ENCODE measurements at regions not wholly inside any gene's neighbourhood (a gene's known extent, or its start where the extent isn't known, plus 50 kb on each side); places are given as distances from the start of the nearest gene placed in this dataset.

DNA sequence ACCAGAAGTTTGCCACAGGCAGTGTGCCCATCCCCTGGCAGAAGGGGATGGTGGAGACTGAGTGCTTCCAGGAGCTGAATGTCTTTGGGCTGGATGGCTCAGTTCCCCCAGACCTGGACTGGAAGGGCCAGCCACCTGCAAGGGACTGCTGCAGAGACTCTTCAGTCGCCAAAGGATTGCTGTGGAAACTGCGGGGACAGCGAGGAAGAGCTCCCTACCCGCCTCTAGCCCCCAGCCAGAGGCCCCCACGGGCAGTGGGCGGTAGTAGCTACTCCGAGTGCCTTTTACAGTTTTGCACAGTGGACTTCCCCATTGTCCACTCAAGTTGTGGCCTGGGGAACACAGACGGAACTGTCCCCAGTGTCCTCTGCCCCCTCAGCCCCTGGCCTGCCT lies 138.5 kb downstream of the ZDHHC20 start:
- Mint-ChIP-seq H3K36me3 (no peaks in the 10 kb centered on the region), H3K4me1 (peaks cover 22% of the 10 kb centered on the region), H3K4me3 (no peak overlapping the region), H3K27me3 (ENCODE audit: low read depth) (peaks cover 17% of the 10 kb centered on the region), H3K27ac (no peak overlapping the region), H3K9me3 (peaks cover 19% of the 10 kb centered on the region)
- POLR2A ChIA-PET: no interaction called here
- TF ChIP-seq SOX15 (CRISPR knock-in tag; IDR thresholded peaks at IDR 0.05) (no peak), ZNF232 (CRISPR knock-in tag; IDR thresholded peaks at IDR 0.05) (no peak), CREB1 (CRISPR knock-in tag; IDR thresholded peaks at IDR 0.05) (no peak), ATF1 (CRISPR knock-in tag; IDR thresholded peaks at IDR 0.05) (no peak), ZNF416 (CRISPR knock-in tag; IDR thresholded peaks at IDR 0.05) (no peak), TP53 (CRISPR knock-in tag; IDR thresholded peaks at IDR 0.05) (no peak), TCF7 (CRISPR knock-in tag; IDR thresholded peaks at IDR 0.05; ENCODE audit: low read depth) (no peak), NR1H2 (CRISPR knock-in tag; IDR thresholded peaks at IDR 0.05) (no peak), NFYB (CRISPR knock-in tag; conservative IDR thresholded peaks at IDR 0.05; ENCODE audit: low read depth) (no peak), GRHL2 (CRISPR knock-in tag; IDR thresholded peaks at IDR 0.05; ENCODE audit: insufficient replicate concordance, severe bottlenecking) (no peak), NFATC4 (CRISPR knock-in tag; IDR thresholded peaks at IDR 0.05) (no peak), HMGA2 (CRISPR knock-in tag; IDR thresholded peaks at IDR 0.05) (no peak), FOXJ3 (CRISPR knock-in tag; IDR thresholded peaks at IDR 0.05; ENCODE audit: borderline replicate concordance) (no peak)
- TF ChIP-seq, protein P1, sequence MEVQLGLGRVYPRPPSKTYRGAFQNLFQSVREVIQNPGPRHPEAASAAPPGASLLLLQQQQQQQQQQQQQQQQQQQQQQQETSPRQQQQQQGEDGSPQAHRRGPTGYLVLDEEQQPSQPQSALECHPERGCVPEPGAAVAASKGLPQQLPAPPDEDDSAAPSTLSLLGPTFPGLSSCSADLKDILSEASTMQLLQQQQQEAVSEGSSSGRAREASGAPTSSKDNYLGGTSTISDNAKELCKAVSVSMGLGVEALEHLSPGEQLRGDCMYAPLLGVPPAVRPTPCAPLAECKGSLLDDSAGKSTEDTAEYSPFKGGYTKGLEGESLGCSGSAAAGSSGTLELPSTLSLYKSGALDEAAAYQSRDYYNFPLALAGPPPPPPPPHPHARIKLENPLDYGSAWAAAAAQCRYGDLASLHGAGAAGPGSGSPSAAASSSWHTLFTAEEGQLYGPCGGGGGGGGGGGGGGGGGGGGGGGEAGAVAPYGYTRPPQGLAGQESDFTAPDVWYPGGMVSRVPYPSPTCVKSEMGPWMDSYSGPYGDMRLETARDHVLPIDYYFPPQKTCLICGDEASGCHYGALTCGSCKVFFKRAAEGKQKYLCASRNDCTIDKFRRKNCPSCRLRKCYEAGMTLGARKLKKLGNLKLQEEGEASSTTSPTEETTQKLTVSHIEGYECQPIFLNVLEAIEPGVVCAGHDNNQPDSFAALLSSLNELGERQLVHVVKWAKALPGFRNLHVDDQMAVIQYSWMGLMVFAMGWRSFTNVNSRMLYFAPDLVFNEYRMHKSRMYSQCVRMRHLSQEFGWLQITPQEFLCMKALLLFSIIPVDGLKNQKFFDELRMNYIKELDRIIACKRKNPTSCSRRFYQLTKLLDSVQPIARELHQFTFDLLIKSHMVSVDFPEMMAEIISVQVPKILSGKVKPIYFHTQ (CRISPR knock-in tag; IDR thresholded peaks at IDR 0.05): no peak
- TF ChIP-seq, protein P2, sequence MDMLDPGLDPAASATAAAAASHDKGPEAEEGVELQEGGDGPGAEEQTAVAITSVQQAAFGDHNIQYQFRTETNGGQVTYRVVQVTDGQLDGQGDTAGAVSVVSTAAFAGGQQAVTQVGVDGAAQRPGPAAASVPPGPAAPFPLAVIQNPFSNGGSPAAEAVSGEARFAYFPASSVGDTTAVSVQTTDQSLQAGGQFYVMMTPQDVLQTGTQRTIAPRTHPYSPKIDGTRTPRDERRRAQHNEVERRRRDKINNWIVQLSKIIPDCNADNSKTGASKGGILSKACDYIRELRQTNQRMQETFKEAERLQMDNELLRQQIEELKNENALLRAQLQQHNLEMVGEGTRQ (CRISPR knock-in tag; IDR thresholded peaks at IDR 0.05): no peak
- TF ChIP-seq, protein P3, sequence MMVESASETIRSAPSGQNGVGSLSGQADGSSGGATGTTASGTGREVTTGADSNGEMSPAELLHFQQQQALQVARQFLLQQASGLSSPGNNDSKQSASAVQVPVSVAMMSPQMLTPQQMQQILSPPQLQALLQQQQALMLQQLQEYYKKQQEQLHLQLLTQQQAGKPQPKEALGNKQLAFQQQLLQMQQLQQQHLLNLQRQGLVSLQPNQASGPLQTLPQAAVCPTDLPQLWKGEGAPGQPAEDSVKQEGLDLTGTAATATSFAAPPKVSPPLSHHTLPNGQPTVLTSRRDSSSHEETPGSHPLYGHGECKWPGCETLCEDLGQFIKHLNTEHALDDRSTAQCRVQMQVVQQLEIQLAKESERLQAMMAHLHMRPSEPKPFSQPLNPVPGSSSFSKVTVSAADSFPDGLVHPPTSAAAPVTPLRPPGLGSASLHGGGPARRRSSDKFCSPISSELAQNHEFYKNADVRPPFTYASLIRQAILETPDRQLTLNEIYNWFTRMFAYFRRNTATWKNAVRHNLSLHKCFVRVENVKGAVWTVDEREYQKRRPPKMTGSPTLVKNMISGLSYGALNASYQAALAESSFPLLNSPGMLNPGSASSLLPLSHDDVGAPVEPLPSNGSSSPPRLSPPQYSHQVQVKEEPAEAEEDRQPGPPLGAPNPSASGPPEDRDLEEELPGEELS (CRISPR knock-in tag; IDR thresholded peaks at IDR 0.05): no peak
- TF ChIP-seq, protein P4, sequence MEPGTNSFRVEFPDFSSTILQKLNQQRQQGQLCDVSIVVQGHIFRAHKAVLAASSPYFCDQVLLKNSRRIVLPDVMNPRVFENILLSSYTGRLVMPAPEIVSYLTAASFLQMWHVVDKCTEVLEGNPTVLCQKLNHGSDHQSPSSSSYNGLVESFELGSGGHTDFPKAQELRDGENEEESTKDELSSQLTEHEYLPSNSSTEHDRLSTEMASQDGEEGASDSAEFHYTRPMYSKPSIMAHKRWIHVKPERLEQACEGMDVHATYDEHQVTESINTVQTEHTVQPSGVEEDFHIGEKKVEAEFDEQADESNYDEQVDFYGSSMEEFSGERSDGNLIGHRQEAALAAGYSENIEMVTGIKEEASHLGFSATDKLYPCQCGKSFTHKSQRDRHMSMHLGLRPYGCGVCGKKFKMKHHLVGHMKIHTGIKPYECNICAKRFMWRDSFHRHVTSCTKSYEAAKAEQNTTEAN (CRISPR knock-in tag; IDR thresholded peaks at IDR 0.05): no peak
- TF ChIP-seq, protein P5, sequence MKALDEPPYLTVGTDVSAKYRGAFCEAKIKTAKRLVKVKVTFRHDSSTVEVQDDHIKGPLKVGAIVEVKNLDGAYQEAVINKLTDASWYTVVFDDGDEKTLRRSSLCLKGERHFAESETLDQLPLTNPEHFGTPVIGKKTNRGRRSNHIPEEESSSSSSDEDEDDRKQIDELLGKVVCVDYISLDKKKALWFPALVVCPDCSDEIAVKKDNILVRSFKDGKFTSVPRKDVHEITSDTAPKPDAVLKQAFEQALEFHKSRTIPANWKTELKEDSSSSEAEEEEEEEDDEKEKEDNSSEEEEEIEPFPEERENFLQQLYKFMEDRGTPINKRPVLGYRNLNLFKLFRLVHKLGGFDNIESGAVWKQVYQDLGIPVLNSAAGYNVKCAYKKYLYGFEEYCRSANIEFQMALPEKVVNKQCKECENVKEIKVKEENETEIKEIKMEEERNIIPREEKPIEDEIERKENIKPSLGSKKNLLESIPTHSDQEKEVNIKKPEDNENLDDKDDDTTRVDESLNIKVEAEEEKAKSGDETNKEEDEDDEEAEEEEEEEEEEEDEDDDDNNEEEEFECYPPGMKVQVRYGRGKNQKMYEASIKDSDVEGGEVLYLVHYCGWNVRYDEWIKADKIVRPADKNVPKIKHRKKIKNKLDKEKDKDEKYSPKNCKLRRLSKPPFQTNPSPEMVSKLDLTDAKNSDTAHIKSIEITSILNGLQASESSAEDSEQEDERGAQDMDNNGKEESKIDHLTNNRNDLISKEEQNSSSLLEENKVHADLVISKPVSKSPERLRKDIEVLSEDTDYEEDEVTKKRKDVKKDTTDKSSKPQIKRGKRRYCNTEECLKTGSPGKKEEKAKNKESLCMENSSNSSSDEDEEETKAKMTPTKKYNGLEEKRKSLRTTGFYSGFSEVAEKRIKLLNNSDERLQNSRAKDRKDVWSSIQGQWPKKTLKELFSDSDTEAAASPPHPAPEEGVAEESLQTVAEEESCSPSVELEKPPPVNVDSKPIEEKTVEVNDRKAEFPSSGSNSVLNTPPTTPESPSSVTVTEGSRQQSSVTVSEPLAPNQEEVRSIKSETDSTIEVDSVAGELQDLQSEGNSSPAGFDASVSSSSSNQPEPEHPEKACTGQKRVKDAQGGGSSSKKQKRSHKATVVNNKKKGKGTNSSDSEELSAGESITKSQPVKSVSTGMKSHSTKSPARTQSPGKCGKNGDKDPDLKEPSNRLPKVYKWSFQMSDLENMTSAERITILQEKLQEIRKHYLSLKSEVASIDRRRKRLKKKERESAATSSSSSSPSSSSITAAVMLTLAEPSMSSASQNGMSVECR (CRISPR knock-in tag; IDR thresholded peaks at IDR 0.05; ENCODE audit: borderline replicate concordance): no peak
- TF ChIP-seq, protein P6, sequence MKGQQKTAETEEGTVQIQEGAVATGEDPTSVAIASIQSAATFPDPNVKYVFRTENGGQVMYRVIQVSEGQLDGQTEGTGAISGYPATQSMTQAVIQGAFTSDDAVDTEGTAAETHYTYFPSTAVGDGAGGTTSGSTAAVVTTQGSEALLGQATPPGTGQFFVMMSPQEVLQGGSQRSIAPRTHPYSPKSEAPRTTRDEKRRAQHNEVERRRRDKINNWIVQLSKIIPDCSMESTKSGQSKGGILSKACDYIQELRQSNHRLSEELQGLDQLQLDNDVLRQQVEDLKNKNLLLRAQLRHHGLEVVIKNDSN (CRISPR knock-in tag; IDR thresholded peaks at IDR 0.05): no peak
- TF ChIP-seq, protein P7, sequence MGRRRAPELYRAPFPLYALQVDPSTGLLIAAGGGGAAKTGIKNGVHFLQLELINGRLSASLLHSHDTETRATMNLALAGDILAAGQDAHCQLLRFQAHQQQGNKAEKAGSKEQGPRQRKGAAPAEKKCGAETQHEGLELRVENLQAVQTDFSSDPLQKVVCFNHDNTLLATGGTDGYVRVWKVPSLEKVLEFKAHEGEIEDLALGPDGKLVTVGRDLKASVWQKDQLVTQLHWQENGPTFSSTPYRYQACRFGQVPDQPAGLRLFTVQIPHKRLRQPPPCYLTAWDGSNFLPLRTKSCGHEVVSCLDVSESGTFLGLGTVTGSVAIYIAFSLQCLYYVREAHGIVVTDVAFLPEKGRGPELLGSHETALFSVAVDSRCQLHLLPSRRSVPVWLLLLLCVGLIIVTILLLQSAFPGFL (CRISPR knock-in tag; IDR thresholded peaks at IDR 0.05; ENCODE audit: borderline replicate concordance): no peak
- CTCF ChIA-PET: interaction anchor here (1.3 to 2.5 kb wide), 4 partner anchors 8 to 157 kb away, joined by 3 to 13 read pairs (median 9); no protein-coding TSS in a partner anchor
- ATAC-seq: no peak
- DNase-seq (ENCODE audit: low spot score): no peak

All from WTC11 (cell line).